ENCODE measurements at regions not wholly inside any gene's neighbourhood (a gene's known extent, or its start where the extent isn't known, plus 50 kb on each side); places are given as distances from the start of the nearest gene placed in this dataset.

- no peak overlapping the region for H3K27ac Mint-ChIP-seq
- intact Hi-C loops (cut with micrococcal nuclease) = no loop called here
- POLR2A ChIA-PET = no interaction called here
- peaks cover 4% of the 10 kb centered on the region for H3K27me3 Mint-ChIP-seq
- ATAC-seq (ENCODE audit: low read depth) = no peak
- no peaks in the 10 kb centered on the region for H4K20me1 ChIP-seq (ENCODE audit: control insufficient read depth, insufficient read depth, low read length, poor library complexity, severe bottlenecking)
- H3K9ac ChIP-seq (ENCODE audit: low read length) = no peak overlapping the region
- TF ChIP-seq EZH2 (IDR thresholded peaks at IDR 0.05; ENCODE audit: borderline replicate concordance, insufficient read depth, low read depth, low read length, poor library complexity, severe bottlenecking) = no peak
- TF ChIP-seq, protein P1, sequence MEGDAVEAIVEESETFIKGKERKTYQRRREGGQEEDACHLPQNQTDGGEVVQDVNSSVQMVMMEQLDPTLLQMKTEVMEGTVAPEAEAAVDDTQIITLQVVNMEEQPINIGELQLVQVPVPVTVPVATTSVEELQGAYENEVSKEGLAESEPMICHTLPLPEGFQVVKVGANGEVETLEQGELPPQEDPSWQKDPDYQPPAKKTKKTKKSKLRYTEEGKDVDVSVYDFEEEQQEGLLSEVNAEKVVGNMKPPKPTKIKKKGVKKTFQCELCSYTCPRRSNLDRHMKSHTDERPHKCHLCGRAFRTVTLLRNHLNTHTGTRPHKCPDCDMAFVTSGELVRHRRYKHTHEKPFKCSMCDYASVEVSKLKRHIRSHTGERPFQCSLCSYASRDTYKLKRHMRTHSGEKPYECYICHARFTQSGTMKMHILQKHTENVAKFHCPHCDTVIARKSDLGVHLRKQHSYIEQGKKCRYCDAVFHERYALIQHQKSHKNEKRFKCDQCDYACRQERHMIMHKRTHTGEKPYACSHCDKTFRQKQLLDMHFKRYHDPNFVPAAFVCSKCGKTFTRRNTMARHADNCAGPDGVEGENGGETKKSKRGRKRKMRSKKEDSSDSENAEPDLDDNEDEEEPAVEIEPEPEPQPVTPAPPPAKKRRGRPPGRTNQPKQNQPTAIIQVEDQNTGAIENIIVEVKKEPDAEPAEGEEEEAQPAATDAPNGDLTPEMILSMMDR (IDR thresholded peaks at IDR 0.05) = no peak
- no peak overlapping the region for H3K27ac ChIP-seq (ENCODE audit: low read length in 2 of 2)
- no peaks in the 10 kb centered on the region for H3K27me3 ChIP-seq (replicated peaks in 1 of 4; ENCODE audit: control extremely low read depth in 1 of 4, control insufficient read depth in 3 of 4, insufficient read depth in 4 of 4, low read length in 3 of 4)
- no peak overlapping the region for H3K4me3 ChIP-seq (ENCODE audit: control extremely low read depth in 1 of 5, extremely low read depth in 1 of 5, insufficient read depth in 1 of 5, low read depth in 2 of 5, low read length in 4 of 5)
- H2AFZ ChIP-seq (ENCODE audit: insufficient read depth, low read depth, low read length, poor library complexity, severe bottlenecking) = no peak overlapping the region
- peaks cover 0 to 7% (median 5%) of the 10 kb centered on the region in 3 donors for H3K9me3 ChIP-seq (ENCODE audit: control extremely low read depth in 1 of 3, control insufficient read depth in 2 of 3, insufficient read depth in 1 of 3, low read length in 2 of 3)
- CTCF ChIA-PET = no interaction called here
- H3K9me3 Mint-ChIP-seq (ENCODE audit: insufficient read depth) = peaks cover 13% of the 10 kb centered on the region
- no CpG with 5 or more reads among the region's 3 CpGs for WGBS (ENCODE audit: insufficient coverage)
- H3K79me2 ChIP-seq (ENCODE audit: control insufficient read depth, insufficient read depth, low read length) = no peaks in the 10 kb centered on the region
- H3K4me3 Mint-ChIP-seq = no peak overlapping the region
- no peaks in the 10 kb centered on the region for H3K36me3 ChIP-seq (replicated peaks in 1 of 2; ENCODE audit: control extremely low read depth in 1 of 2, control insufficient read depth in 1 of 2, extremely low read depth in 1 of 2, insufficient read depth in 2 of 2, low read length in 1 of 2)
- no peak for DNase-seq
- no peaks in the 10 kb centered on the region for H3K4me1 ChIP-seq (ENCODE audit: control insufficient read depth in 2 of 2, insufficient read depth in 2 of 2, low read length in 2 of 2)
- no peaks in the 10 kb centered on the region for H3K4me1 Mint-ChIP-seq
- no peak overlapping the region for H3K4me2 ChIP-seq (replicated peaks; ENCODE audit: low read depth, low read length, poor library complexity, severe bottlenecking)
Observed at GRCh38 chr7:33702514-33703054, 202.8 kb upstream of the BMPER start.

GRCh38 chr7:33705333-33705833 is 200.0 kb upstream of the BMPER start:
- no peaks in the 10 kb centered on the region for H3K27me3 ChIP-seq (replicated peaks in 1 of 4; ENCODE audit: control extremely low read depth in 1 of 4, control insufficient read depth in 3 of 4, insufficient read depth in 4 of 4, low read length in 3 of 4)
- Mint-ChIP-seq H3K27ac (no peak overlapping the region), H3K4me1 (no peaks in the 10 kb centered on the region), H3K27me3 (peaks cover 4% of the 10 kb centered on the region), H3K9me3 (ENCODE audit: insufficient read depth) (peaks cover 13% of the 10 kb centered on the region), H3K4me3 (no peak overlapping the region)
- DNase-seq (no peak), ATAC-seq (ENCODE audit: low read depth) (no peak)
- no peak overlapping the region for H2AFZ ChIP-seq (ENCODE audit: insufficient read depth, low read depth, low read length, poor library complexity, severe bottlenecking)
- H3K27ac ChIP-seq (ENCODE audit: low read length in 2 of 2) = no peak overlapping the region
- no peak overlapping the region for H3K4me2 ChIP-seq (replicated peaks; ENCODE audit: low read depth, low read length, poor library complexity, severe bottlenecking)
- no peaks in the 10 kb centered on the region for H3K4me1 ChIP-seq (ENCODE audit: control insufficient read depth in 2 of 2, insufficient read depth in 2 of 2, low read length in 2 of 2)
- no peak overlapping the region for H3K9ac ChIP-seq (ENCODE audit: low read length)
- peaks cover 0 to 7% (median 5%) of the 10 kb centered on the region in 3 donors for H3K9me3 ChIP-seq (ENCODE audit: control extremely low read depth in 1 of 3, control insufficient read depth in 2 of 3, insufficient read depth in 1 of 3, low read length in 2 of 3)
- ChIA-PET CTCF (no interaction called here), POLR2A (no interaction called here)
- no peak for TF ChIP-seq EZH2 (IDR thresholded peaks at IDR 0.05; ENCODE audit: borderline replicate concordance, insufficient read depth, low read depth, low read length, poor library complexity, severe bottlenecking)
- TF ChIP-seq, protein P1 (IDR thresholded peaks at IDR 0.05) = no peak
- H3K79me2 ChIP-seq (ENCODE audit: control insufficient read depth, insufficient read depth, low read length) = no peaks in the 10 kb centered on the region
- no peaks in the 10 kb centered on the region for H4K20me1 ChIP-seq (ENCODE audit: control insufficient read depth, insufficient read depth, low read length, poor library complexity, severe bottlenecking)
- WGBS (ENCODE audit: insufficient coverage) = 92% methylated on average over 5 of the region's 5 CpGs
- H3K4me3 ChIP-seq (ENCODE audit: control extremely low read depth in 1 of 5, extremely low read depth in 1 of 5, insufficient read depth in 1 of 5, low read depth in 2 of 5, low read length in 4 of 5) = no peak overlapping the region
- intact Hi-C loops (cut with micrococcal nuclease) = no loop called here
- no peaks in the 10 kb centered on the region for H3K36me3 ChIP-seq (replicated peaks in 1 of 2; ENCODE audit: control extremely low read depth in 1 of 2, control insufficient read depth in 1 of 2, extremely low read depth in 1 of 2, insufficient read depth in 2 of 2, low read length in 1 of 2)
